Stomach (tissue), 4 donors: ENCODE measurements at regions not wholly inside any gene's neighbourhood (a gene's known extent, or its start where the extent isn't known, plus 50 kb on each side); places are given as distances from the start of the nearest gene placed in this dataset.

Source experiments
- EP300 ChIP-seq: sonication (generic); formaldehyde crosslinking; IDR thresholded peaks from one replicate; pipeline ENCODE4 v1.6.1; 2017; ENCODE audit warnings: antibody characterized with exemption
- POLR2A ChIP-seq, 4 donors: fragments of 450-650 bp; IDR thresholded peaks; one replicate each; pipeline ENCODE4 v1.6.1; 2016; ENCODE audit warnings: antibody characterized with exemption in 4 of 4, control low read depth in 2 of 4, mild to moderate bottlenecking in 1 of 4, moderate library complexity in 1 of 4
- POLR2AphosphoS5 ChIP-seq, 3 donors: sonication (generic); formaldehyde crosslinking; IDR thresholded peaks; one replicate each; pipeline ENCODE4 v1.6.1; 2016; ENCODE audit warnings: antibody characterized with exemption in 3 of 3
- TF ChIP-seq, protein P1 (sequence below), 7 experiments: fragments of 450-650 bp in 4 of 7; fragments of 200-600 bp in 3 of 7; sonication (generic) in 3 of 7; IDR thresholded peaks; one replicate each; pipeline ENCODE4 v1.5.1; 2016 to 2019; ENCODE audit warnings: antibody characterized with exemption in 7 of 7, control low read depth in 2 of 7, mild to moderate bottlenecking in 1 of 7

DNA sequence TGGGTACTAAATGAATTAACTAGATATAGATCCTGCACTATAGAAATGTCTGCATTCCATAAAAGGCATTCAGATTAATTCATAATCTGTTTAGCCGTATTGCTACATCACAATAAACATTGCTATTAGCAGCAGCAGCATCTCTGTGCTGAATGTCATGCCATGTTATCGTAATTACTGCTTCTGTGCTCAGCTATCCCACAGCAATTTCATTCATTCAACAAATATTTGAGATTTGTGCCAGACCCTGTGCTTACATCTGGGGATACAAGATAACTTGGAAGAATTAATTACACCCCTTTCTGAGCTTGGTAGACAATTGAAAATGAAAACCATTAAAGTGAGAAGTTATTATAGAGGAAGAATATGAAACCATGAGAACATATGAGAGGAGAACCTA, 185.8 kb upstream of the C11orf87 start:
- TF ChIP-seq, protein P1, sequence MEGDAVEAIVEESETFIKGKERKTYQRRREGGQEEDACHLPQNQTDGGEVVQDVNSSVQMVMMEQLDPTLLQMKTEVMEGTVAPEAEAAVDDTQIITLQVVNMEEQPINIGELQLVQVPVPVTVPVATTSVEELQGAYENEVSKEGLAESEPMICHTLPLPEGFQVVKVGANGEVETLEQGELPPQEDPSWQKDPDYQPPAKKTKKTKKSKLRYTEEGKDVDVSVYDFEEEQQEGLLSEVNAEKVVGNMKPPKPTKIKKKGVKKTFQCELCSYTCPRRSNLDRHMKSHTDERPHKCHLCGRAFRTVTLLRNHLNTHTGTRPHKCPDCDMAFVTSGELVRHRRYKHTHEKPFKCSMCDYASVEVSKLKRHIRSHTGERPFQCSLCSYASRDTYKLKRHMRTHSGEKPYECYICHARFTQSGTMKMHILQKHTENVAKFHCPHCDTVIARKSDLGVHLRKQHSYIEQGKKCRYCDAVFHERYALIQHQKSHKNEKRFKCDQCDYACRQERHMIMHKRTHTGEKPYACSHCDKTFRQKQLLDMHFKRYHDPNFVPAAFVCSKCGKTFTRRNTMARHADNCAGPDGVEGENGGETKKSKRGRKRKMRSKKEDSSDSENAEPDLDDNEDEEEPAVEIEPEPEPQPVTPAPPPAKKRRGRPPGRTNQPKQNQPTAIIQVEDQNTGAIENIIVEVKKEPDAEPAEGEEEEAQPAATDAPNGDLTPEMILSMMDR (IDR thresholded peaks at IDR 0.05): no peak
- no peak for TF ChIP-seq EP300
- TF ChIP-seq POLR2A (IDR thresholded peaks at IDR 0.05): no peak
- no peak for TF ChIP-seq POLR2AphosphoS5 (IDR thresholded peaks at IDR 0.05)
